ENCODE measurements at regions not wholly inside any gene's neighbourhood (a gene's known extent, or its start where the extent isn't known, plus 50 kb on each side); places are given as distances from the start of the nearest gene placed in this dataset.
A peak's percentile ranks its signal among the peaks of the same experiment; 100 is the strongest.

- H3K9me3 ChIP-seq (ENCODE audit: control insufficient read depth in 4 of 4, insufficient read depth in 3 of 4, low read length in 3 of 4): peaks cover 0 to 5% (median 0%) of the 10 kb centered on the region in 4 donors
- H3K9ac ChIP-seq (ENCODE audit: insufficient read depth in 1 of 2, low read length in 2 of 2): no peak overlapping the region
- peaks cover 0 to 5% (median 3%) of the 10 kb centered on the region in 5 donors for H3K4me1 ChIP-seq (ENCODE audit: control insufficient read depth in 5 of 5, insufficient read depth in 5 of 5, low read length in 5 of 5)
- H3K36me3 ChIP-seq (ENCODE audit: control insufficient read depth in 4 of 4, insufficient read depth in 4 of 4, low read length in 4 of 4): no peaks in the 10 kb centered on the region
- H3K27me3 ChIP-seq (ENCODE audit: control insufficient read depth in 3 of 3, insufficient read depth in 3 of 3, low read length in 2 of 3): no peaks in the 10 kb centered on the region
- peak; percentile 80 to 83 (median 82) for DNase-seq
- peak; percentile 68 for ATAC-seq (ENCODE audit: insufficient read depth, low FRiP score)
- 31 to 41% methylated on average over 45 of the region's 45 CpGs for WGBS, 2 donors
- no peak overlapping the region for H3K27ac ChIP-seq (ENCODE audit: low read depth in 1 of 2, low read length in 1 of 2)
- H3K4me3 ChIP-seq: no peak overlapping the region
- peak; percentile 81 for TF ChIP-seq CTCF (IDR thresholded peaks at IDR 0.05; ENCODE audit: control extremely low read depth, extremely low read depth)
These were observed 81.1 kb downstream of the RTP5 start for GRCh38 chr2:241950413-241951315.

- H3K36me3 ChIP-seq (ENCODE audit: control insufficient read depth in 4 of 4, insufficient read depth in 4 of 4, low read length in 4 of 4): no peaks in the 10 kb centered on the region
- 48 to 63% methylated on average over 4 of the region's 4 CpGs for WGBS, 2 donors
- TF ChIP-seq CTCF (IDR thresholded peaks at IDR 0.05; ENCODE audit: control extremely low read depth, extremely low read depth): no peak
- H3K27ac ChIP-seq (ENCODE audit: low read depth in 1 of 2, low read length in 1 of 2): no peak overlapping the region
- no peaks in the 10 kb centered on the region for H3K27me3 ChIP-seq (ENCODE audit: control insufficient read depth in 3 of 3, insufficient read depth in 3 of 3, low read length in 2 of 3)
- H3K9ac ChIP-seq (ENCODE audit: insufficient read depth in 1 of 2, low read length in 2 of 2): no peak overlapping the region
- DNase-seq (peak in 2 of 3 donors; percentile 17 to 29), ATAC-seq (ENCODE audit: insufficient read depth, low FRiP score) (no peak)
- no peak overlapping the region for H3K4me3 ChIP-seq
- H3K9me3 ChIP-seq (ENCODE audit: control insufficient read depth in 4 of 4, insufficient read depth in 3 of 4, low read length in 3 of 4): peaks cover 0 to 5% (median 0%) of the 10 kb centered on the region in 4 donors
- H3K4me1 ChIP-seq (ENCODE audit: control insufficient read depth in 5 of 5, insufficient read depth in 5 of 5, low read length in 5 of 5): peaks cover 0 to 5% (median 3%) of the 10 kb centered on the region in 5 donors
These were observed 81.8 kb downstream of the RTP5 start for GRCh38 chr2:241951316-241951700.

- H3K9ac ChIP-seq (ENCODE audit: insufficient read depth in 1 of 2, low read length in 2 of 2): no peak overlapping the region
- no peak overlapping the region for H3K27ac ChIP-seq (ENCODE audit: low read depth in 1 of 2, low read length in 1 of 2)
- no peak for DNase-seq
- peaks cover 0 to 5% (median 0%) of the 10 kb centered on the region in 4 donors for H3K9me3 ChIP-seq (ENCODE audit: control insufficient read depth in 4 of 4, insufficient read depth in 3 of 4, low read length in 3 of 4)
- H3K36me3 ChIP-seq (ENCODE audit: control insufficient read depth in 4 of 4, insufficient read depth in 4 of 4, low read length in 4 of 4): no peaks in the 10 kb centered on the region
- no peak for ATAC-seq (ENCODE audit: insufficient read depth, low FRiP score)
- 84 to 92% methylated on average over 11 of the region's 11 CpGs for WGBS, 2 donors
- H3K4me3 ChIP-seq: no peak overlapping the region
- no peak for TF ChIP-seq CTCF (IDR thresholded peaks at IDR 0.05; ENCODE audit: control extremely low read depth, extremely low read depth)
- no peaks in the 10 kb centered on the region for H3K27me3 ChIP-seq (ENCODE audit: control insufficient read depth in 3 of 3, insufficient read depth in 3 of 3, low read length in 2 of 3)
- peaks cover 0 to 5% (median 3%) of the 10 kb centered on the region in 5 donors for H3K4me1 ChIP-seq (ENCODE audit: control insufficient read depth in 5 of 5, insufficient read depth in 5 of 5, low read length in 5 of 5)
These were observed 82.4 kb downstream of the RTP5 start for GRCh38 chr2:241951920-241952319.

Data from lung (tissue), 11 donors.